ENCODE measurements at regions not wholly inside any gene's neighbourhood (a gene's known extent, or its start where the extent isn't known, plus 50 kb on each side); places are given as distances from the start of the nearest gene placed in this dataset.
"Not testable (repeated sequence)": the region's sequence is repeated elsewhere in the genome, so short reads cannot be mapped to it uniquely, and the experiment has no call there.

DNA sequence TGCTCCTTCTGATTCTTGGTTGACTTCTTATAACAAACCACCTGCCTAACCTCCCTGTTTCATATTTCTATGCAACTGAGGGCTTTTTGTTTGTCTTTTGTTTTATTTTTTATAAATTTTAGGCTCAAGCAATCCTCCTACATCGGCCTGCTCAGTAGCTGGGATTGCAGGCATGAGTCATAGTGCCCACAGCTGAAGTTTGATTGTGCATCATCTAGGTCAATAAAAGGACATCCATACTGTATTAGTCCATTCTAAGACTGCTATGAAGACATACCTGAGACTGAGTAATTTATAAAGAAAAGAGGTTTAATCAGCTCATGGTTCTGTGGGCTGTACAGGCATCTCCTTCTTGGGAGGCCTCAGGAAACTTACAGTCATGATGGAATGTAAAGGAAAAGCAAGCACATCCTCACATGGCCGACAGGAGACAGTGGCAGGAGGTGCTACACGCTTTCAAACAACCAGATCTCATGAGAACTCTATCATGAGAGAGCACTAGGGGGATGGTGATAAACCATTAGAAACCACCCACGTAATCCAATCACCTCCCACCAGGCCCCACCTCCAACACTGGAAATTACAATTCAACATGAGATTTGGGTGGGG is 285.0 kb downstream of the SIPA1L2 start:
- intact Hi-C loops (cut with DNase I, micrococcal nuclease) = no loop called here
- DNase-seq = no peak
- no peak for ATAC-seq

DNA sequence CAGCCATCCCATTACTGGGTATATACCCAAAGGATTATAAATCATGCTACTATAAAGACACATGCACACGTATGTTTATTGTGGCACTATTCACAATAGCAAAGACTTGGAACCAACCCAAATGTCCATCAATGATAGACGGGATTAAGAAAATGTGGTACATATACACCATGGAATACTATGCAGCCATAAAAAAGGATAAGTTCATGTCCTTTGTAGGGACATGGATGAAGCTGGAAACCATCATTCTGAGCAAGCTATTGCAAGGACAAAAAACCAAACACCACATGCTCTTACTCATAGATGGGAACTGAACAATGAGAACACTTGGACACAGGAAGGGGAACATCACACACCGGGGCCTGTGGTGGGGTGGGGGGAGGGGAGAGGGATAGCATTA is 285.7 kb downstream of the SIPA1L2 start:
- intact Hi-C loops (cut with DNase I, micrococcal nuclease); DNase-seq; ATAC-seq: not testable (repeated sequence)

DNA sequence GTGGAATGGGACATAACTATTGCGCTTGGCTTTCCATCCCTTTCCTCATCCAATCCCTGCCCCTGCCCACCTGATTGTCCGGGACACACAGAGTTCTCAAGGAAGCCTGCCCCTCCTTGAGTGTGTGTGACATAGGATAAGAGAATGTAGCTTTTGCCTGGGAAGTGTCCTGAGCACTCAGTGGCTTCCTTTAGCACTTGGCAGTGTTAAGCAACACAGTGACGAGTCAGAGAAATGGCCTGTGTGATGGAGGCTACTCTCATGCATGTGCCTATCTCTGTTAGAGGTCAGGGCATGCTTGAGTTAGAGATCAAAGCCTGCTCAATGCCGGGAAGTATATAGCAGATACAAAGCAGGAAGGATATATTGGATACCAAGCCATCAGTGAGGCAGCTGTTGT is 289.5 kb downstream of the SIPA1L2 start:
- no peak for DNase-seq
- no peak for ATAC-seq
- intact Hi-C loops (cut with DNase I, micrococcal nuclease) = no loop called here

DNA sequence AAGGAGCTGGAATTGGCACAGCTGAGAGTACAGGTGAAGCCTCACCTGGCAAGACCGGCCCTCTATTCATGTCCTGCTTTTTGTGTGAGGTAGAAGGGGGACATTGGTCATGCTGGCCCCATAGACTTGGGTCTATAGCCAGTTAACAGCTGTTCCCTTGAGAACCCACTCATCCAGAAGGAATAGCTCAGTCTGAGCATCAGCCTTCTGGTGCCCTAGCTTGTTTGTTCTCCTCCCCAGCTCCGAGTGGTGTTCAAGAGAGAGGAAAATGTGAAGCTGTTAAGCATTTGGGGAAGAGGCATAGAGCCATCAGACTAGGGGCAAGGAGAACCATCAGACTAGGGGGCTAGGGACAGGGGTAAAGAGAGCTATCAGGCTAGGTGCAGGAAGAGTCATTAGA is 290.9 kb downstream of the SIPA1L2 start:
- ATAC-seq (no peak), DNase-seq (no peak)
- intact Hi-C loops (cut with DNase I, micrococcal nuclease) = no loop called here

DNA sequence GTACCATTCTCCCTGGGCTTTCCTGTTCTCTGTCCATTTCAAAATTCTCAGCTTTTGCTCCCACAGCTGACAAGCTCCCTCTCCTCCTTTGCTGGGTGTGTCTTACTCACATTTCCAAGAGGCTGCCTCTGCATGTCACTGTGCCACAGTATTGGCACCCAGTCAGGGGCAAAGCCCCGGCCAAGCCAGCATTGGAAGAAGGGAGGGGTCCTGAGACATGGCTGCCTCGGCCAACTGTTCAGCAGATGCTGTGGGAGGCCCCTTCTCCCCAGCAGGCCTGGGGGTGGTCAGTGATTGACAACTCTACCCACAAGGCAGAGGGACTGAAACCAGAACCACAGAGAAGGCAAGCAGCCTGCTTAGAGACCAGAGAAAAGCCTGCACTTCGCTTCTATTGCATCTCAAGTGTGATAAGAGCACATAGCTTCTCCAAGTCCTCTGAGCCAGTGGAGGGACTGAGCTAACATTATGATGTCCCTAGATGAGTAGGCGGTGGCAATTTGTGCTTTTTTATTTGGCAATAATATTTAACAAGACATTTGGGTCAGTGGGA is 294.1 kb downstream of the SIPA1L2 start:
- intact Hi-C loops (cut with DNase I, micrococcal nuclease) = no loop called here
- no peak for ATAC-seq
- DNase-seq = no peak

DNA sequence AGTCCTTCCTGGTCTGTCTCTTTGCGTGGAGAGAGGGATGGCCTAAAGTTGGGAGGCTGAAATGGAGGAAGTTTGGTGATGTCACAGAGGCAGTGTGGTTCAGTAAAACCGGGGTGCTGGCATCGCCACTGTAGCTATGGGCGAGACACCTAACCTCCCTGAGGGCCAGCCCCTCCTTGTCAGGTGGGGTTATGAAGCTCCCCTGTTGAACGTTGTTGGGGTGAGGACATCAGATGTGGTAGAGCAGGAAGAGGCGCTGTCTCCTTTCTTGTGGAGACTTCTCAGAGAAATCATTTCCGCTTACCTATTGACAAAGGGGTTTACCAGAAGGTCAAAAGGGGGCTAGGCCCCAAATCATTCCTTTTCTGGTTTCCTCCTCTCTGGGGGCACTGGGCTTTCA is 294.7 kb downstream of the SIPA1L2 start:
- DNase-seq = no peak
- intact Hi-C loops (cut with DNase I, micrococcal nuclease) = no loop called here
- ATAC-seq = no peak

DNA sequence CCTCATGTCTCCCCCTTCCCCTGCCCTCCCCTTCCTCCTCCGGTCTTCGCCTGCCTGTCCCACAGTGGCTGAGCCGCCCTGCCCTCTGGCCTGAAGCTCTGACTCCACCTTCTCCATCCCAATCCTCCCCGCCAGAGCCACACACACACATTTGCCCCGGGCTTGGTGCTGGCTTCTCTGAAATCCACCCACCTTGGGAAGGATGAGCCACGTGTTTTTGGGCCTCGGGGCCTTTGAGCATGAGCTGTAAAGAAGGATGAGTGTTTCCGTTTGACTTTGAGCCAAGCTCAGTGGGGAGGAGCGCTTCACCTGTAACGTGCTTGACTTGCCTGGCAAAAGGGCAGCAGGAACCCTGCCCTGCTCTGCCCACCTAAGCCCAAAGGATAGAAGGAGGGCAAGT is 295.1 kb downstream of the SIPA1L2 start:
- DNase-seq (no peak), ATAC-seq (no peak)
- intact Hi-C loops (cut with DNase I, micrococcal nuclease) = no loop called here

DNA sequence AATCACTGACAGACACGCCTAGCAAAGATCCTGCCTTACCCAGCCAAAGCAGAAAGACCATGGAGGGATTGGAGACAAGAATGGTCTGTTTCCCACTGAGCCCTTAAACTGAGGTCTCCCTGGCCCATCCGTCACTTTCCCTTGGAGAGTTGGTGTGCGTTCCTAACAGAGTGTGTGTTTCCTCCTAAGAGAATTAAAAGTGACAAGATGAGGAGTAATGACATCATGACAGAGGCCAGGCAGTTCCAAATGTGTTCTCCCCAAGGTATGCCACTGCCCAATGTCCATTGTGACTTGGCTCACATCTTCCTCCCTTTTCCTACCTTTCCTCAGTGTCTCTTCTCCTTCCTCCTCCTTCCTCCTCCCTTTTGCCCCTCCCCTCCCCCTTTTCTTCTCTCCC is 295.7 kb downstream of the SIPA1L2 start:
- intact Hi-C loops (cut with DNase I, micrococcal nuclease) = no loop called here
- DNase-seq (no peak), ATAC-seq (no peak)

DNA sequence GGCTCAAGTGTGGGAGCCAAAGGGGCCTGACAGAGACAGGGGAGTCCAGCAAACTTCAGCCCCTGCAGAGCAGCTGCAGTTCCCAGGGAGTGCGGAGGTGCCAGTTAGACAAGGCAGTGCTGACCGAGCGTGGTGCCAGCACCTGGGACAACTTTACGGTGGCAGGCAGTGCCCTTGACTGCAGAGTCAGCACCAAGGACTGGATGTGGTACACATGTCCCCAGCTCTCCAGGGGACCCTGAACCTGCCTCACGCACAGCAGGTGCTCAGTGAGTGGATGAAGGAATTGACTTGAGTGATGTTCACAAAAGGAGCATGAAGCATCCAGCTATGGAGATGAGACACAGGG is 296.5 kb downstream of the SIPA1L2 start:
- DNase-seq (no peak), ATAC-seq (no peak)
- intact Hi-C loops (cut with DNase I, micrococcal nuclease) = no loop called here

DNA sequence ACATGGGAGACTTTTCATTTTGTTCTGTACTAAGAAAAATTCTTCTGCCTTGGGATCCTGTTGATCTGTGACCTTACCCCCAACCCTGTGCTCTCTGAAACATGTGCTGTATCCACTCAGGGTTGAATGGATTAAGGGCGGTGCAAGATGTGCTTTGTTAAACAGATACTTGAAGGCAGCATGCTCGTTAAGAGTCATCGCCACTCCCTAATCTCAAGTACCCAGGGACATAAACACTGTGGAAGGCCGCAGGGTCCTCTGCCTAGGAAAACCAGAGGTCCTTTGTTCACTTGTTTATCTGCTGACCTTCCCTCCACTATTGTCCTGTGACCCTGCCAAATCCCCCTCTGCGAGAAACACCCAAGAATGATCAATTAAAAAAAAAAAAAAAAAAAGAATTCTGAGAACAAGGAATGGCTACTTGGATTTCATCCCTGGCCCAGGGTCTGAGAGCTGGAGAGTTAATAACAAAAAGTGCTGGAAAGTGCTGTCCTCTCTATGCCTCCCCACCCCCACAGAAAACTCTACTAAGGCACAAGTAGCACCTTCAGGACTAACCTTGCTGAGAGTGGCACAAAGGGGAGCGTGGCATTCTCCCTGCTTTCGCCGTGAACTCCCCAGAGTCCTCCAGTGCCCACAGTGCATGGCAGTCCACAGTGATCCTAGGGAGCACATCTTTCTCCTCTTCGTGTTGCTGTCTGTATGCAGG is 297.1 kb downstream of the SIPA1L2 start:
- ATAC-seq; intact Hi-C loops (cut with DNase I, micrococcal nuclease); DNase-seq: not testable (repeated sequence)

DNA sequence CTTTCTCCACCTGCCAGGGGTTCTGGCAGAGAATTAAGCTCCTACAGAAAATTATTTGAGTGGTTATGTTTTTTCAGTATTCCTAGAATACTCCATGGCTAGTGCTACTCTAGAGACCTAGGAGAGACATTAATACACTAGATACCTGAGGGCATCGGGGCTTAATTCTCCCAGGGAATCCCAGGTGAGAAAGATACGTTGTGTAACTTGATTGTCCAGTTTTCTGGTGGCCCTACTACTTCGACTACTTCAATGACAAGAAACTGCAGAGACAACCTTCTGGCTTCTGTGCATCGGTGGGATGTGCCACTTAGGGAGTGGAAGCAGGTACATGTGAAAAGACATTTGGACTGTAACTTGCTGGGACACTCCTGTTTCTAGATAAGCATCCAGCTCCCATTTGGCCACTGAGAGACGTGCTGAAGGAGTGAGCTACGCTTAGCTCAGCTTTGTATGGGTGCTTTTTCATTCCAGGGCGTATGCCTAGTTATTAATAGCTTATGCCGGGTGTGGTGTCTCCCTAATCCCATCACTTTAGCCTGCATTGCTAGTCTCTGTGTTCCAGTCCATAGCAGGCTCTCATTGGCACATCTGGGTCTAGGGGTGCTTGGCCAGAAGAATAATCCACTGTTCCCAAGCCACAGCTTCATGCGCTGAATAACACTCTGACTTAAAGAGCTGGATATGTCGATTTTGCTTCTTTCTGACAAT is 300.7 kb downstream of the SIPA1L2 start:
- ATAC-seq (no peak), DNase-seq (no peak)
- intact Hi-C loops (cut with DNase I, micrococcal nuclease) = no loop called here

DNA sequence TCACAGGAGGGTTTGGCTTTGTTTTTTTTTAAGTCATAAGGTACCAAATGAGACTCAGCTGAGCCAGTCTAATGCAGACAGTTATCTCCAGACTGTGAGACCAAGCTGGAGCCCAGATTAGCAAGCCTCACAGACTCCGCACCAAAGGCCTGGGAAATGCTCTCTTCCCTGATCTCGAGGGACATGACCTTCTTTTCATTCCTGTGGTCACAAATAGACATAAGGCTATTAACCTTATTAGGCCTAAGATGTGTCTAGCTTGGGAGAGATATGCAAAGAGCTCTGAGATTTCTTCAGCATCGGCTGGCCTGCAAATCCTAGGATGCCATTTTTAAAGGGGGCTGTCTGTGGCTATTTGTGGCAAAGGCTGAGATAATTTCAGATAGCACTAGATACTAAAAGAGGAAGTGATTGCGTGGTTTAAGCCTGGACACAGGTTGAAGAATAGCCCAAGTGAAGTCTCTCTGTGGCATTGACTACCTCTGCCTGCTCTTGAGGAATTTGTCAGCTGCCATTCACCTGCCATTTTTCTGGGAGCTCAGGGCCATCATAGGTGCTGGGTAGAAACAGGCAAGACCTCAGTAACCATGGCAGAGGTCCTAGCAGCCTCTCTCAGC is 301.3 kb downstream of the SIPA1L2 start:
- DNase-seq (no peak), ATAC-seq (no peak)
- intact Hi-C loops (cut with DNase I, micrococcal nuclease) = no loop called here

DNA sequence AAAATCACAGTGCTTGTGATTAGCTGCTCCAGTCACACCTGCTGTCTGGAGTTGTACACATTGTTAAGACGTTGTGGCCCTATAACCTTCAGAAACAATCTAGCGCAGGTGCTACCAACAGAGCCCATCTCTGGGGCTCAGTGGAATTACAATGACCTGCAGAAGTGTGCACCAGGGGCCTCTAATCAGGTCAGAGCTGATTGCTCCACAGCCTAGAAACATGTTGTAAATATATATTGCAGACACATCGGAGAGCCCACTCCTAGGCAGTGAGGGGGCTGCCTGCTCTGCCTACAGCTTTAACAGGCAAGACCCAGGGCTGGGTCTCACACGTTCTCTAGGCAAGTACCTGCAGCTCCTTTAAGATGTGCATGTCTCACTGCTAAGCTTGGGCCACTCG is 302.0 kb downstream of the SIPA1L2 start:
- DNase-seq (no peak), ATAC-seq (no peak)
- intact Hi-C loops (cut with DNase I, micrococcal nuclease) = no loop called here

DNA sequence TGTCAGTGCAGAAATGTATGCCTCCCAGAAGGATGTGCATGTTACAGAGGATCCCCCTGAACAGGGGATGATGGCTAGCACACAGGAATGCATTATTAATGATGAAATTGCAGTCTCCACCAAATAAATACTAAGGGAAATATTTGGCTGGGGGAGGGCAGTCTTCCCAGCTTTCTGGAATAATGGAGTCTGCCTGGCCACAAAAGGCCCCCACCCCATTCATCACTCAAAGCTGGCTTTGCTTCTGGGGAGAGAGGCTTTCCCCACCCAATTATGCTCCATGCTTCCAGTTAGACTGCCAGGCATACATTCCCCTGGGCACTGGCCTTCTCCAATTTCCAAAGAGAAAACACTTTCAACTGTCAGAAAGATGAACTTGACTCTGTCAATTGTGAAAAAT is 302.7 kb downstream of the SIPA1L2 start:
- DNase-seq = no peak
- intact Hi-C loops (cut with DNase I, micrococcal nuclease) = no loop called here
- ATAC-seq = no peak

DNA sequence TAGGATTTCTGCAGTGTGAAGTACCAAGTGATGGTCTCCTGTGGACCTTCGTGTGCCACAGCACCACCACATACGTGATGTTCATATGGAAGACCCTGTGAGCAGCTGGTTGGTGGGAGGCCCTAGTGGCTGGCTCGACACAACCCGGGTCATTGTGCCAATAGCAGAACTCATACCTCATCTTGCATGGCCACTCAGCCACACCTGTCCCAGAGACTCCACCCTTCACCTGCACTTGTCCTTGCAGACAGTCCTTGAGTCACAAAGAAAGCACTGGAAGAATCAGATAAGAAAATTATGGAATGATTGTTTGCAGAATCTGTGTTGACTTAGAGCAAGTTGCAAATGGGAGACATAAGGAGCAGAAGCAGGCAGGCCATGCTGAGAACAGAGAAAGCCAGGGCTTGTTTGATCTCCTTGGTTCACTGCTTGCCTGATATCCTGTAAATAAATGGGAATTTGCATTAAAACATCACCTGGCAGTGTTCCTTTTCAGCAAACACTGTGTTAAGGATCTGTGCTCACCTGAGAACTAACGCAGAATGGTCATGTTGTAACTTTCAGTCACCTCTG is 307.7 kb downstream of the SIPA1L2 start:
- ATAC-seq = peak; percentile 77
- peak; percentile 61 to 85 for DNase-seq
- intact Hi-C loops (cut with DNase I, micrococcal nuclease) = no loop called here

DNA sequence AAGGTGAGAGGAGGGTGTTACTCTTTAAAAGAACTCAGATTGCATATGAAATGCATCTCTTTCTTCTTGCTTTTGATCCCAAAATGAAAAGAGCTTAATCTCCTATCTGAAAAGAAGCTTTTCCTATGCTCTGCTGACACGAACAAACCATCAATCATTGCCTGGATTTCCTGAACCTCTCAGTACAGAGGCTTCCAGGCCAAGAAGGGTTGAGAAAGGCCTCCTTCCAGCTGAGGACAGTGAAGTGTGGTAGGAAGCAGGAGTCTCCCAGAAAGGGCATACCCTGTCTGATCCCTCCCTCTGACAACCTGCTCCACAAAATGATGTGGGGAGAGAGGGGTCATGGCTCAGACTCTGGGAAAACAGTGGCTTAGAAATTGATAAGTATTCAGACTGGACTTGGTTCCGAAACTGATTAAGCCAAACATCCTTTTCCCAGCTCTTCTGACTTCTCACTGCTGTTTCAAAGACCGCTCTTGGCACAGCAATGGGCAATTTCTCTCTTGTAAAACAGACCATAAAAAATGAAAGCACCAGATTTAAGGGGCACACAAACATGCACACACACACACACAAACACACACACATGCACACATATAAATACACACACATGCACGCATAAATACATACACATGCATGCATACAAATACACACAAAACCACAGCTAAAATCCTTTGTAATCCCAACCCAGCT is 310.3 kb downstream of the SIPA1L2 start:
- intact Hi-C loops (cut with DNase I, micrococcal nuclease) = no loop called here
- peak; percentile 41 for ATAC-seq
- DNase-seq = peak in 1 of 2 donors; percentile 18

DNA sequence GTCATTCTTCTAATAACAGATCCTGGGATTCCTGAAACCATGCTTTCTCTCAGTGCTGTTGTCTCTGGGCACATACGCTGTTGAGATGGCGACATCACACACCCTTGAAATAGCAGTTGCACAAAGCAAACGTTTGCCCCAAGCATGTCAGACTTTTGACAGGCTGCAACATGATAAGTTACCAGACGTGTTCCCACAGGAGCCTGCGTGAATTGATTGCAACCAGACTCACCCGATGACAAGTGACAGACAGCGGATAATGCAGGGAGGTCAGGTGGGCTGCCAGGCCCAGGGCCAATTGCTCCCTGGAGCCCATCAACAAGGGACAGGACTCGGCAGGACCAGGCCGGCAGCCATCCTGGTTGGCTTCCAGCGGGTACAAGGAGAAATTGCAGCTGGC is 310.9 kb downstream of the SIPA1L2 start:
- ATAC-seq = no peak
- DNase-seq = peak; percentile 23 to 33
- intact Hi-C loops (cut with DNase I, micrococcal nuclease) = no loop called here

DNA sequence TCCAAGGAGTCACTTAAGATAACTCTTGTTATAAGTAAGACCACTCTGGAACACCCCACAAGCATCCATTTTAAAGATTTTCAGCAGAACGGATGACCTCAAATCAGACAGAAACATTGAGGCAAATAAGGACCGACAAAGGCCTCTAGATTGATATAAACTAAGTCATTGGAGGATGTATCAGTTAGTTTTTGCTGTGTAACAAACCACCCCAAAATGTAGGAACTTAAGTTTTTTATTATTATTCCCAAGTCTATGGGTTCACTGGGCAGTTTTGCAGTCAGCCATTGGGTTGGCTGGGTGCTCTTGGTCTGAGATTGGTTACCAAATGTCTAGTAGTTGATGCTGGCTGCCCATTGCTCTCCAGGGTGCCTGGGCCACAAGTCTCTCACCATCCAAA is 311.8 kb downstream of the SIPA1L2 start:
- intact Hi-C loops (cut with DNase I, micrococcal nuclease) = no loop called here
- no peak for DNase-seq
- no peak for ATAC-seq

DNA sequence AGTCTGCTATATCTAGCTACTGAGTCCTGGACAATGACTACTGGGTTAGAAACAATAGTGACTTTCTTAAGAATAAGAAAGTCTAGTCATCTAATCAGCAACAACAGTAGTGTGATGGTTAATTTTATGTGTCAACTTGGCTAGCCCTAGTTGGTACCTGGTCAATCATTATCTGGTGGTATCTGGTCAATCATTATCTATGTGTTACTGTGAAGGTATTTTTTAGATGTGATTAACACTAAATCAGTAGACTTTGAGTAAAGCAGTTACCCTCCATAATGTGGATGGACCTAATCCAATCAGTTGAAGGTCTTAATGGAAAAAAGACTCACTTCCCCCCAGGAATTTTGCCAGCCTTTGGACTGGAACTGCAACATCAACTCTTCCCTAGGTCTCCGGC is 312.6 kb downstream of the SIPA1L2 start:
- DNase-seq (no peak), ATAC-seq (no peak)
- intact Hi-C loops (cut with DNase I, micrococcal nuclease) = no loop called here

Data from left colon (tissue), 2 donors.